ENCODE measurements at regions not wholly inside any gene's neighbourhood (a gene's known extent, or its start where the extent isn't known, plus 50 kb on each side); places are given as distances from the start of the nearest gene placed in this dataset.

DNA sequence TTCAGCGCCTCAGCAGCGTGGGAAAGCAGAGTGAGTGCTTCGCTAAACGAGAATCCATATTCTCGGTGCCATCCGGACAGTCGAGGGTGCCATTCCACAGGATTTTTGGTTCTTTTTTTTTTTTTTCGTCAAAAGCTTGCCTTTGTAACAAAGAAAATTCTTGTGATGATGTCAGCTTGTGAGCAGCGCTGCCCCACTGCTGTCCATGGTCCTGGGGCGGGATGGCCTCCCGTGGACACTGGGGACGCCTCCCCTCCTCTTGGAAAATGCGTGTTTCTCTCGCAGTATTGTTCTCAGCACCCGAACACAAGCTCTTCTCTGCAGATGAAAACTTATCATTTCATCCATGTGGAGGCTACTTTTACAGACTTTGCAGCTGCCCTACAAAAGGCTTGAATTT lies 477.4 kb downstream of the TCERG1L start:
- TF ChIP-seq, protein P1, sequence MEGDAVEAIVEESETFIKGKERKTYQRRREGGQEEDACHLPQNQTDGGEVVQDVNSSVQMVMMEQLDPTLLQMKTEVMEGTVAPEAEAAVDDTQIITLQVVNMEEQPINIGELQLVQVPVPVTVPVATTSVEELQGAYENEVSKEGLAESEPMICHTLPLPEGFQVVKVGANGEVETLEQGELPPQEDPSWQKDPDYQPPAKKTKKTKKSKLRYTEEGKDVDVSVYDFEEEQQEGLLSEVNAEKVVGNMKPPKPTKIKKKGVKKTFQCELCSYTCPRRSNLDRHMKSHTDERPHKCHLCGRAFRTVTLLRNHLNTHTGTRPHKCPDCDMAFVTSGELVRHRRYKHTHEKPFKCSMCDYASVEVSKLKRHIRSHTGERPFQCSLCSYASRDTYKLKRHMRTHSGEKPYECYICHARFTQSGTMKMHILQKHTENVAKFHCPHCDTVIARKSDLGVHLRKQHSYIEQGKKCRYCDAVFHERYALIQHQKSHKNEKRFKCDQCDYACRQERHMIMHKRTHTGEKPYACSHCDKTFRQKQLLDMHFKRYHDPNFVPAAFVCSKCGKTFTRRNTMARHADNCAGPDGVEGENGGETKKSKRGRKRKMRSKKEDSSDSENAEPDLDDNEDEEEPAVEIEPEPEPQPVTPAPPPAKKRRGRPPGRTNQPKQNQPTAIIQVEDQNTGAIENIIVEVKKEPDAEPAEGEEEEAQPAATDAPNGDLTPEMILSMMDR (IDR thresholded peaks at IDR 0.05), result no peak
- no peak for TF ChIP-seq POLR2A (IDR thresholded peaks at IDR 0.05)
